ENCODE measurements at regions not wholly inside any gene's neighbourhood (a gene's known extent, or its start where the extent isn't known, plus 50 kb on each side); places are given as distances from the start of the nearest gene placed in this dataset.

- TF ChIP-seq CTCF (IDR thresholded peaks at IDR 0.05 in 2 of 3, conservative IDR thresholded peaks at IDR 0.05 in 1 of 3; ENCODE audit: control insufficient read depth in 2 of 3, extremely low read depth in 1 of 3, insufficient read depth in 1 of 3, low read depth in 3 of 3, low read length in 3 of 3) (no peak), CEBPB (IDR thresholded peaks at IDR 0.05; ENCODE audit: borderline replicate concordance in 1 of 2, low read depth in 2 of 2, low read length in 2 of 2) (no peak), SMC3 (IDR thresholded peaks at IDR 0.05; ENCODE audit: borderline replicate concordance, low read length) (no peak), POLR2A (IDR thresholded peaks at IDR 0.05; ENCODE audit: low read depth, low read length) (no peak), ZNF24 (IDR thresholded peaks at IDR 0.05) (no peak), EZH2 (IDR thresholded peaks at IDR 0.05; ENCODE audit: borderline replicate concordance, control insufficient read depth, low read depth, low read length) (no peak), ZNF274 (IDR thresholded peaks at IDR 0.05; ENCODE audit: insufficient read depth, insufficient read length) (no peak), JUND (IDR thresholded peaks at IDR 0.05; ENCODE audit: low read depth, low read length) (no peak), HDAC2 (IDR thresholded peaks at IDR 0.05) (no peak), MLLT1 (IDR thresholded peaks at IDR 0.05) (no peak), MAX (IDR thresholded peaks at IDR 0.05; ENCODE audit: low read depth, low read length) (no peak)
Measured at GRCh38 chr9:13805546-13805945, 508.4 kb downstream of the NFIB start.
